ENCODE measurements at regions not wholly inside any gene's neighbourhood (a gene's known extent, or its start where the extent isn't known, plus 50 kb on each side); places are given as distances from the start of the nearest gene placed in this dataset.

- POLR2A ChIA-PET, result interaction anchor here (0.7 to 1.2 kb wide), 2 partner anchors 384 to 532 kb away, joined by 3 to 6 read pairs; no protein-coding TSS in a partner anchor
- H3K36me3 Mint-ChIP-seq (ENCODE audit: insufficient read depth, unreplicated experiment), result no peaks in the 10 kb centered on the region
- H3K9me3 Mint-ChIP-seq (ENCODE audit: unreplicated experiment), result no peaks in the 10 kb centered on the region
- H3K27ac Mint-ChIP-seq (ENCODE audit: low read depth, unreplicated experiment), result no peak overlapping the region
- H3K4me1 Mint-ChIP-seq (ENCODE audit: insufficient read depth, unreplicated experiment), result no peaks in the 10 kb centered on the region
- no peak overlapping the region for H3K4me3 Mint-ChIP-seq (ENCODE audit: unreplicated experiment)
- H3K27me3 Mint-ChIP-seq (ENCODE audit: insufficient read depth, unreplicated experiment), result no peaks in the 10 kb centered on the region
- intact Hi-C loops (cut with micrococcal nuclease), result no loop called here
- BruUV-seq (replicated peaks), result no TSS peak
- no peak for TF ChIP-seq CTCF (IDR thresholded peaks at IDR 0.05; ENCODE audit: unreplicated experiment)
- DNase-seq (ENCODE audit: unreplicated experiment), result no peak
- CTCF ChIA-PET, result interaction anchor here (0.6 to 7.9 kb wide), 18 partner anchors 11 to 544 kb away, joined by 3 to 143 read pairs (median 4); no protein-coding TSS in a partner anchor
Observed at GRCh38 chr3:178967177-178967532, 104.5 kb downstream of the ZMAT3 start.

GRCh38 chr3:178966299-178967176, 105.1 kb downstream of the ZMAT3 start:
- H3K4me3 Mint-ChIP-seq (ENCODE audit: unreplicated experiment), result no peak overlapping the region

GRCh38 chr3:178964551-178964950, 107.1 kb downstream of the ZMAT3 start:
- no peak for TF ChIP-seq CTCF (IDR thresholded peaks at IDR 0.05; ENCODE audit: unreplicated experiment)
- H3K36me3 Mint-ChIP-seq (ENCODE audit: insufficient read depth, unreplicated experiment), result peaks cover 3% of the 10 kb centered on the region
- BruUV-seq (replicated peaks), result no TSS peak
- H3K9me3 Mint-ChIP-seq (ENCODE audit: unreplicated experiment), result no peaks in the 10 kb centered on the region
- no peak overlapping the region for H3K4me3 Mint-ChIP-seq (ENCODE audit: unreplicated experiment)
- H3K4me1 Mint-ChIP-seq (ENCODE audit: insufficient read depth, unreplicated experiment), result no peaks in the 10 kb centered on the region
- POLR2A ChIA-PET, result interaction anchor here (0.6 kb wide), 1 partner anchor 280 kb away, joined by 3 read pairs; no protein-coding TSS in a partner anchor
- no peaks in the 10 kb centered on the region for H3K27me3 Mint-ChIP-seq (ENCODE audit: insufficient read depth, unreplicated experiment)
- intact Hi-C loops (cut with micrococcal nuclease), result no loop called here
- DNase-seq (ENCODE audit: unreplicated experiment), result no peak
- no peak overlapping the region for H3K27ac Mint-ChIP-seq (ENCODE audit: low read depth, unreplicated experiment)
- CTCF ChIA-PET, result interaction anchor here (0.6 to 3.1 kb wide), 7 partner anchors 11 to 533 kb away, joined by 3 to 29 read pairs (median 4); no protein-coding TSS in a partner anchor

More at GRCh38 chr3:178966299-178967176, 105.1 kb downstream of the ZMAT3 start:
- CTCF ChIA-PET, result interaction anchor here (0.6 to 7.9 kb wide), 22 partner anchors 12 to 1946 kb away, joined by 3 to 143 read pairs (median 4); no protein-coding TSS in a partner anchor
- H3K27ac Mint-ChIP-seq (ENCODE audit: low read depth, unreplicated experiment), result no peak overlapping the region
- no peaks in the 10 kb centered on the region for H3K9me3 Mint-ChIP-seq (ENCODE audit: unreplicated experiment)
- intact Hi-C loops (cut with micrococcal nuclease), result loop anchor here (1.0 kb wide), 2 partner anchors 523 to 530 kb away; no protein-coding TSS in a partner anchor
- H3K27me3 Mint-ChIP-seq (ENCODE audit: insufficient read depth, unreplicated experiment), result no peaks in the 10 kb centered on the region
- TF ChIP-seq CTCF (IDR thresholded peaks at IDR 0.05; ENCODE audit: unreplicated experiment), result peak; percentile 63
- H3K4me1 Mint-ChIP-seq (ENCODE audit: insufficient read depth, unreplicated experiment), result no peaks in the 10 kb centered on the region
- no TSS peak for BruUV-seq (replicated peaks)
- POLR2A ChIA-PET, result interaction anchor here (0.7 to 1.2 kb wide), 4 partner anchors 189 to 732 kb away, joined by 3 to 6 read pairs (median 3); no protein-coding TSS in a partner anchor
- no peaks in the 10 kb centered on the region for H3K36me3 Mint-ChIP-seq (ENCODE audit: insufficient read depth, unreplicated experiment)
- peak; percentile 25 for DNase-seq (ENCODE audit: unreplicated experiment)

- Mint-ChIP-seq H3K4me3 (ENCODE audit: unreplicated experiment) (no peak overlapping the region), H3K36me3 (ENCODE audit: insufficient read depth, unreplicated experiment) (peaks cover 7% of the 10 kb centered on the region), H3K4me1 (ENCODE audit: insufficient read depth, unreplicated experiment) (no peaks in the 10 kb centered on the region), H3K9me3 (ENCODE audit: unreplicated experiment) (no peaks in the 10 kb centered on the region), H3K27ac (ENCODE audit: low read depth, unreplicated experiment) (no peak overlapping the region), H3K27me3 (ENCODE audit: insufficient read depth, unreplicated experiment) (no peaks in the 10 kb centered on the region)
- no peak for DNase-seq (ENCODE audit: unreplicated experiment)
- intact Hi-C loops (cut with micrococcal nuclease), result no loop called here
- ChIA-PET POLR2A (no interaction called here), CTCF (interaction anchor here (1.1 to 1.5 kb wide), 2 partner anchors 521 to 526 kb away, joined by 4 to 5 read pairs; no protein-coding TSS in a partner anchor)
- no peak for TF ChIP-seq CTCF (IDR thresholded peaks at IDR 0.05; ENCODE audit: unreplicated experiment)
- BruUV-seq (replicated peaks), result no TSS peak
Observed at GRCh38 chr3:178960918-178961317, 110.7 kb downstream of the ZMAT3 start.
